ENCODE measurements at regions not wholly inside any gene's neighbourhood (a gene's known extent, or its start where the extent isn't known, plus 50 kb on each side); places are given as distances from the start of the nearest gene placed in this dataset.
A peak's percentile ranks its signal among the peaks of the same experiment; 100 is the strongest.

DNA sequence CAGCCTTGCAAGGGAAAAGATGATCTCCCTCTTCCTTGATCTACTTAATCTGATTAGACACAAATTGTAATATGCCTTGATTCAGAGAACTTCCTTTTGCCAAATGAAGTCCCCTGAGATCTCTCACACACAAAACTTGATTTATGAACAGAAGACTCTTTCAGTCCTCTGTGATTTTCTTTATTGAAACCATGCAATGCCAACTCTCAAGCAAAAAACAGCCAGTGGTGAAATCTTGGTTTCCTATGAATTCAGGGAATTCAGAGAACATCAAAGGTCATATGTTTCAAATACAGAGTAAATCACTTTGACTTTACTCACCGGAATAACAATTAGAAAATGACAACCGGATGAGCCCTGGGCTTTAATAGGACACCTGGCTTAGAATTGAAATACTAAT, 211.7 kb downstream of the ABHD5 start:
- H3K27ac ChIP-seq (ENCODE audit: insufficient read depth, low read length), result no peak overlapping the region

GRCh38 chr3:43905157-43905556, 214.4 kb downstream of the ABHD5 start:
- Histone ChIP-seq H3K79me2 (ENCODE audit: control insufficient read depth, insufficient read depth, low read length) (no peaks in the 10 kb centered on the region), H3K4me3 (replicated peaks in 1 of 4; ENCODE audit: control extremely low read depth in 1 of 4, insufficient read depth in 1 of 4, low read depth in 3 of 4, low read length in 4 of 4) (no peak overlapping the region), H3K27ac (ENCODE audit: insufficient read depth, low read length) (no peak overlapping the region), H3K27me3 (ENCODE audit: control insufficient read depth, insufficient read depth, low read length) (peaks cover 2% of the 10 kb centered on the region), H3K4me2 (ENCODE audit: extremely low read depth, insufficient read depth, low read length) (no peak overlapping the region), H2AFZ (ENCODE audit: low read length) (no peak overlapping the region), H4K20me1 (ENCODE audit: control insufficient read depth, extremely low read depth, insufficient read depth, low read length) (no peaks in the 10 kb centered on the region), H3K9ac (ENCODE audit: insufficient read depth, low read length) (no peak overlapping the region), H3K4me1 (ENCODE audit: control insufficient read depth, extremely low read depth, insufficient read depth, low read length) (no peaks in the 10 kb centered on the region), H3K36me3 (ENCODE audit: control insufficient read depth, insufficient read depth, low read length) (no peaks in the 10 kb centered on the region), H3K9me3 (ENCODE audit: control insufficient read depth, insufficient read depth, low read depth, low read length) (no peaks in the 10 kb centered on the region)
- DNase-seq (ENCODE audit: low read depth in 2 of 2), result peak in 1 of 2 donors; percentile 5
- TF ChIP-seq EZH2 (IDR thresholded peaks at IDR 0.05; ENCODE audit: low read length, missing control alignments), result no peak
- TF ChIP-seq CTCF (conservative IDR thresholded peaks at IDR 0.05 in 1 of 2, IDR thresholded peaks at IDR 0.05 in 1 of 2; ENCODE audit: low read depth in 1 of 2, low read length in 2 of 2), result no peak

More for the DNA sequence above, 211.7 kb downstream of the ABHD5 start:
- Histone ChIP-seq H3K9ac (ENCODE audit: insufficient read depth, low read length) (no peak overlapping the region), H3K79me2 (ENCODE audit: control insufficient read depth, insufficient read depth, low read length) (no peaks in the 10 kb centered on the region), H3K4me3 (replicated peaks in 1 of 4; ENCODE audit: control extremely low read depth in 1 of 4, insufficient read depth in 1 of 4, low read depth in 3 of 4, low read length in 4 of 4) (no peak overlapping the region), H3K4me2 (ENCODE audit: extremely low read depth, insufficient read depth, low read length) (no peak overlapping the region), H3K4me1 (ENCODE audit: control insufficient read depth, extremely low read depth, insufficient read depth, low read length) (no peaks in the 10 kb centered on the region), H2AFZ (ENCODE audit: low read length) (no peak overlapping the region), H4K20me1 (ENCODE audit: control insufficient read depth, extremely low read depth, insufficient read depth, low read length) (no peaks in the 10 kb centered on the region), H3K9me3 (ENCODE audit: control insufficient read depth, insufficient read depth, low read depth, low read length) (no peaks in the 10 kb centered on the region), H3K36me3 (ENCODE audit: control insufficient read depth, insufficient read depth, low read length) (no peaks in the 10 kb centered on the region), H3K27me3 (ENCODE audit: control insufficient read depth, insufficient read depth, low read length) (peaks cover 2% of the 10 kb centered on the region)
- no peak for DNase-seq (ENCODE audit: low read depth in 2 of 2)
- TF ChIP-seq CTCF (conservative IDR thresholded peaks at IDR 0.05 in 1 of 2, IDR thresholded peaks at IDR 0.05 in 1 of 2; ENCODE audit: low read depth in 1 of 2, low read length in 2 of 2), result no peak
- TF ChIP-seq EZH2 (IDR thresholded peaks at IDR 0.05; ENCODE audit: low read length, missing control alignments), result no peak

DNA sequence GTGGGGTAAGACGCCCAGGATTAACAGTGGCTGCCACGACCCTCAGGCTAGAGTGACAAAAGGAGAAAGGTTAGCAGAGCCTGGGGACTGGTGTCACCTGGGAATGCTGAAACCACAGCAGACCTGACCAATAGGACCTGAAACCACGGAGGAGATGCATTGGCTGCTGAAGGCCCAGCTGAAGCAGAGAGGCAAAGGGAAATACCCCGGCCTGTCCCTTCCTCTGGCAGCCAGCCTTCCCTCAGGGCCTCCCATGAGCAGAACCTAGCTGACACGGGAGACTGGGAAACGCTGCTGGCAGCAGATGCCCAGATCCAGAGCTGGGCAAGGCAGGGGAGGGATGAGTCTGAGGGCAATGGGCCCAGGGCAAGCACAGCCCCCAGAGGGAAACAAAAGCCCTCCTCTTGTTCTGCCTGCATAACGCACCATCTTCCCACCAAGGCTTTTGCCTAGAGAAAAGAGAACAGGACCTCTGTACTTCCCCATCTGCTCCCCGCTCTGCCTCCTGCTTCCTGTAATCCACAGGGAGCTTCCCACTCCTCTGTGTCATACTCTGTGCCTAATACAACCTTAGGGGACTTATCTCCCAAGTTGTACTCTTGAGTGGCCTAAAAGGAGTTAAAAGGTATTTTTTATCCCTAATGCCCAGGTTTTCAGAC, 216.2 kb downstream of the ABHD5 start:
- Histone ChIP-seq H3K27ac (ENCODE audit: insufficient read depth, low read length) (no peak overlapping the region), H3K4me1 (ENCODE audit: control insufficient read depth, extremely low read depth, insufficient read depth, low read length) (no peaks in the 10 kb centered on the region), H2AFZ (ENCODE audit: low read length) (no peak overlapping the region), H3K4me2 (ENCODE audit: extremely low read depth, insufficient read depth, low read length) (no peak overlapping the region), H3K9ac (ENCODE audit: insufficient read depth, low read length) (no peak overlapping the region), H3K36me3 (ENCODE audit: control insufficient read depth, insufficient read depth, low read length) (no peaks in the 10 kb centered on the region), H3K79me2 (ENCODE audit: control insufficient read depth, insufficient read depth, low read length) (no peaks in the 10 kb centered on the region), H3K4me3 (replicated peaks in 1 of 4; ENCODE audit: control extremely low read depth in 1 of 4, insufficient read depth in 1 of 4, low read depth in 3 of 4, low read length in 4 of 4) (no peak overlapping the region), H3K9me3 (ENCODE audit: control insufficient read depth, insufficient read depth, low read depth, low read length) (no peaks in the 10 kb centered on the region), H4K20me1 (ENCODE audit: control insufficient read depth, extremely low read depth, insufficient read depth, low read length) (no peaks in the 10 kb centered on the region), H3K27me3 (ENCODE audit: control insufficient read depth, insufficient read depth, low read length) (peaks cover 2% of the 10 kb centered on the region)
- TF ChIP-seq CTCF (conservative IDR thresholded peaks at IDR 0.05 in 1 of 2, IDR thresholded peaks at IDR 0.05 in 1 of 2; ENCODE audit: low read depth in 1 of 2, low read length in 2 of 2) (no peak), EZH2 (IDR thresholded peaks at IDR 0.05; ENCODE audit: low read length, missing control alignments) (no peak)
- DNase-seq (ENCODE audit: low read depth in 2 of 2), result no peak

Measured in fibroblast of lung (primary cell).